Effector CD8-positive, alpha-beta T cell (primary cell): ENCODE measurements at regions not wholly inside any gene's neighbourhood (a gene's known extent, or its start where the extent isn't known, plus 50 kb on each side); places are given as distances from the start of the nearest gene placed in this dataset.
"Not testable (repeated sequence)": the region's sequence is repeated elsewhere in the genome, so short reads cannot be mapped to it uniquely, and the experiment has no call there.

Source experiments
- DNase-seq: peaks from one replicate; lab custom pipeline; 2025; lab: John Stamatoyannopoulos, UW

- no peak for DNase-seq
These were observed 472.2 kb downstream of the MATN1 start for GRCh38 chr1:30250984-30251850.

- no peak for DNase-seq
These were observed 472.9 kb downstream of the MATN1 start for GRCh38 chr1:30250338-30250983.

GRCh38 chr1:30249446-30250337 is 473.7 kb downstream of the MATN1 start:
- DNase-seq = no peak

GRCh38 chr1:30248774-30249173 is 474.6 kb downstream of the MATN1 start:
- DNase-seq = no peak

DNA sequence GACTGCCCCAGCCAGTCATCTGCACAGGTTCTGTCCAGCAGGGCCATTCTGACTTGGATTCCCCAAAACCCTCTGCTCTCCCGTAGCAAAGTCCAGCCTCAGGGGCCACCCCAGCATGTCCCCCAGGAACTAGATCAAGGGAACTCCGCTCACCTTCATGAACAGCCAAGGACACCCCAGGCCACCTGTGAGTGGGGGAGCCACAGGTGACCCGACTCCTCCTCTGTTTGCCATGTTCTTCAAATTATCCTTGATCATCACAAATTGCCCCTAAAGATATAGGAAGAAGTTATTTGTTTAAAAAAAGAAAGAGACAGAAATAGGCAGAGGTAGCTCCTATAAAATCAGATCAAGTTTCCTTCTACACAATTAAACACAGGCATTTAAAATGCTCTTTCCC is 475.0 kb downstream of the MATN1 start:
- DNase-seq = no peak

DNA sequence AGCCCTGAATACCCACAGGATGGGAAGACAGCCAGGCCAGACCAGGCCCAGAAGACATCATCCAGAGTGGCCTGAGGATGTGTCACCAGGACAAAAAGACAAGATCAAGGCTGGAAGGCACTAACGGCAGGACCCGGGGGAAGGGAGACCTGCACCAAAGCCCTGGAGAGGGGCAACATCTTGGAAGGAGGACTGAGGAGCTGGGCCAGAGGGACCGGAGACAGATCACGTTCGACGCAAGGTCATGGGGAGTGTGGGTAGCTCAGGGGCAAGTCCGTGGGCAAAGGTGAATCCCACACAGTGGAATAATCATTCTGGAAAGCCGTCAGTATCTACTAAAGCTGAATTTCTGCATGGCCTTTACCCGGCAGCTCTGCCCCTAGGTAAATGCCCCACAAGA is 478.6 kb downstream of the MATN1 start:
- no peak for DNase-seq

- no peak for DNase-seq
These were observed 480.5 kb downstream of the MATN1 start for GRCh38 chr1:30242722-30243457.

- DNase-seq = no peak
These were observed 481.2 kb downstream of the MATN1 start for GRCh38 chr1:30242168-30242567.

DNA sequence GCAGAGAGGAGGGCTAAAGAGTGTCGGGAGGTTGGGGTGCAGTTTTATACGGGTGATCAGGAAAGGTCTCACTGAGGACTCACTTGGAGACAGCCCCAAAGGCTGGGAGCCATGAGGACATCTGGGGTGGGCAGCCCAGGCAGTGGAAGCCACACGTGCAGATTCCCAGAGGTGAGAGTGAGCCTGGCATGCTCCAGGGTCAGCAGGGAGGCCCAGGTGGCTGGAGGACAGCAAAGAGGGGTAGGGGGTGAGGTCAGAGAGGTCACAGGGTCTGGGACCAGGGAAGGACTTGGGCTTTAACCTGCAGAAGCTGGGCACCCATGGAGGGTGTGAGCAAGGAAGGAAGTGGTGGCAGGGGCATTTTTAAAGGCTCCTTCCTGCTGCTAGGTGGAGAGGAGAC is 481.7 kb downstream of the MATN1 start:
- no peak for DNase-seq

DNA sequence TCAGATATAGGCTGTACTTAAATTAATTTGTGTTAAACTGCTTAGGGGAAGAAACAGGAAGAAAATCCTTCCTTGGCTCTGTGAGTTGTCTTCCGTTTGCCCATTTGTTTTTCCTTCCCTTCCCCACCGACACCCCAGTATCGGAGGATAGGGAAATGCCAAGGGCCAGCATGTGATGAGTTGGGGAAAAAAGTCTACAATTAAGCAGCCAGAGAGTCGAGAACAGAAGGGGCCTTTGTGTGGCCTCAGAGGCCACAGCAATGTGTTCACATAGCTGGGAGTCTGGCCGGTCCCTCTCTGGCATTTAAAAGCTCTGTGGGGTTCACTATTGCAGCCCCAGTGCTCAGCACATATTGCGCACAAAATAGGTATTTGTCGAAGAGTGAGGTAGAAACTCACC is 489.3 kb downstream of the MATN1 start:
- no peak for DNase-seq

GRCh38 chr1:30232288-30232899 is 491.0 kb downstream of the MATN1 start:
- DNase-seq = no peak

DNA sequence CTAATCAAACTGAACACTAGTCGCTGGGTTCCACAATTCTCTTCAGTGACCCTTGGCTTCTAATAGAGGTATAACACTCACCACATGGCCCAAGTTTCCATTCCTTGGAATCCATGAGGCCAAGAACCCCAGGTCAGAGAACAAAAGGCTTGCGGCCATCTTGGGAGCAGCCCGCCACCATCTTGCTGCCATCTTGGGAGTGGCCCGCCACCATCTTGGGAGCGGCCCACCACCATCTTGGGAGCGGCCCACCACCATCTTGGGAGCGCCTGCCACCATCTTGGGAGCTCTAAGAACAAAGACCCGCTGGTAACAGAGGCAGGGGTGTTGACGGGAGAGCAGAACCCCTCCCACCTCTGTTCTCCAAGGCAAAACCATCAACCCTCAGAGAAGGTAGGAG is 493.4 kb downstream of the MATN1 start:
- DNase-seq = no peak

DNA sequence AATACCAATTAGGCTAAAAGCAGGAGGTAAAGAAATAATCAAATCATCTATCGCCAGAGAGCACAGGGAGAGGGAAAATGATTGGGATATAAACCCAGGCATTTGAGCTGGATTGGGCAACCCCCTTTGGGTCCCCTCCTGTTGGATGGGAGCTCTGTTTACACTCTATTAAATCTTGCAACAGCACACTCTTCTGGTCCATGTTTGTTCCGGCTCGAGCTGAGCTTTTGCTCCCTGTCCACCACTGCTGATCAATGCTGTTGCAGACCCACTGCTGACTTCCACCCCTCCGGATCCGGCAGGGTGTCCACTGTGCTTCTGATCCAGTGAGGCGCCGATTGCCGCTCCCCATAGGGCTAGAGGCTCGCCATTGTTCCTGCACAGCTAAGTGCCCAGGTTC is 493.8 kb downstream of the MATN1 start:
- no peak for DNase-seq

GRCh38 chr1:30226648-30227047 is 496.7 kb downstream of the MATN1 start:
- DNase-seq = no peak

GRCh38 chr1:30225357-30225756 is 498.0 kb downstream of the MATN1 start:
- DNase-seq = no peak

DNA sequence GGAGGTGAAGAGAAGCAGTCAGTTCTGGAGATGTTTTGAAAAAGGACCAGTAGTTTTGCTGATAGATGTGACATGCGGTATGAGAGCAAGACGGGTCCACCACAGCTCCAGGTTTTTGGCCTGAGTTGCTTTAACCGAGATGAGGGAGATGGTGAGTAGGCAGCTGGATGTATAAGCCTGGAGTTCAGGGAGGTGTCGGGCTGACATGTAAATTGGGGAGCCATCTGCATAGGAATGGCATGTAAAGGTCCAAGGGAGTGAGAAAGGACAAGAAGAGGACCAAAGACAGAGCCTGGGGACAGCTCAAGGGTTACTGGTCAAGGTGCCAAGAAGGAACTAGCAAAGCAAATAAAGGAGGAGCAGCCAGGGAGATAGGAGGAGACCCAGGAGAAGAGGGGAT is 503.7 kb downstream of the MATN1 start:
- no peak for DNase-seq

DNA sequence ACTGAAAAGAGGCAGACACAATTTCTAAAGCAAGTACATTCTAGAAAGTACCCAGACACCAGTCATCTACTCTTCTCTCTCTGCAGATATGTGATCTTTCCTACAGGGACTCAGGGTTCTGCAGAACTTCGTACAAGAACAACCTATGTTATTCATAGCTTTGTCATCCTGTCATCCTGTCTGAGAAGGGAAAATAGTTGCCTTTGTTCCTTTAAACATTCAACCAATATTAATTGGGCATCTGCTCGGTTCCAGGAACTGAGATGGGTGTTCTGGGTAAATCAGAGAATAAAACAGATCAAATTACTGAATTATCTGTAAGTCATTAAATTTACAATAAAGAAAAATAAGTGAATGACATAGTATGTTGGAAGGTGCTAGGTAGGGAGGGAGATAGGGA is 504.9 kb downstream of the MATN1 start:
- no peak for DNase-seq

DNA sequence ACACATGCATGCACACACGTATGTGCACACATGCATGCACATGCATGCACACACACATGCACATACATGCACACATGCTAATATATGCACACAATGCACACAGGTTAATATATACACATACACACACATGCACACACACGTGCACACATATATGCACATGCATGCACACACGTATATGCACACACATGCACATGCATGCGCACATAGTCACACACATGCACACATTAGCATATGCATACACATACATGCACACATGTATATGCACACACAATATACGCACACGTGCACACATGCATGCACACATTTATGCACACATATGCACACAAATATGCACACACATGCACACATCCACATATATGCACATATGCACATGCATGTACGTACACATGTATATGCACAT is 506.8 kb downstream of the MATN1 start:
- no peak for DNase-seq

GRCh38 chr1:30213936-30214335 is 509.4 kb downstream of the MATN1 start:
- no peak for DNase-seq

GRCh38 chr1:30207962-30208361 is 515.4 kb downstream of the MATN1 start:
- DNase-seq = not testable (repeated sequence)

GRCh38 chr1:30206631-30207030 is 516.8 kb downstream of the MATN1 start:
- not testable (repeated sequence) for DNase-seq
